ENCODE measurements at regions not wholly inside any gene's neighbourhood (a gene's known extent, or its start where the extent isn't known, plus 50 kb on each side); places are given as distances from the start of the nearest gene placed in this dataset.

DNA sequence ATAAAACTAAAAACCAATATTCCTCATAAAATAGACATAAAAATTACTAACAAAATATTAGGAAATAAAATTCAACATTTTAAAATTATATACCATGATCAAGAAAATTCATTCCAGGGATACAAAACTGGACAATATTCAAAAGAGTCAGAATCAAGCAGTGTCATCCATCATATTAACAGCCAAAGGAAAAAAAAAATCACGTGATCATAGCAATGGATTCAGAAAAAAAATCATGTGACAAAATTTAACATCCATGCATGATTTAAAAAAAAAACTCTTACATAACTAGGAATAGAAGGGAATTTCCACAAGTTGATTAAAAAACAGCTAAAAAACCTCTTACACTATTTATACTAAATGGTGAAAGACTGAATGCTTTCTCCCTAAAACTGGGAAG, 95.3 kb upstream of the USP47 start:
- Mint-ChIP-seq H3K36me3 (ENCODE audit: low read depth) (no peaks in the 10 kb centered on the region), H3K27ac (no peak overlapping the region), H3K9me3 (no peaks in the 10 kb centered on the region), H3K27me3 (peaks cover 26% of the 10 kb centered on the region), H3K4me1 (ENCODE audit: low read depth) (no peaks in the 10 kb centered on the region), H3K4me3 (no peak overlapping the region)
- Histone ChIP-seq H3K4me3 (ENCODE audit: low read length) (no peak overlapping the region), H3K4me1 (ENCODE audit: insufficient read depth, low read length) (no peaks in the 10 kb centered on the region), H3K27me3 (ENCODE audit: control insufficient read depth in 1 of 2, insufficient read depth in 2 of 2, low read length in 2 of 2) (peaks cover 0 to 4% of the 10 kb centered on the region in 2 experiments), H3K9me3 (ENCODE audit: control insufficient read depth in 1 of 2, insufficient read depth in 1 of 2, low read length in 2 of 2) (no peaks in the 10 kb centered on the region), H3K36me3 (ENCODE audit: insufficient read depth, low read length) (no peaks in the 10 kb centered on the region), H3K27ac (ENCODE audit: low read depth in 1 of 2, low read length in 2 of 2) (no peak overlapping the region)
- ATAC-seq (ENCODE audit: poor library complexity): no peak
- POLR2A ChIA-PET: no interaction called here
- DNase-seq: no peak
- intact Hi-C loops (cut with DNase I, micrococcal nuclease): no loop called here
- TF ChIP-seq, protein P1, sequence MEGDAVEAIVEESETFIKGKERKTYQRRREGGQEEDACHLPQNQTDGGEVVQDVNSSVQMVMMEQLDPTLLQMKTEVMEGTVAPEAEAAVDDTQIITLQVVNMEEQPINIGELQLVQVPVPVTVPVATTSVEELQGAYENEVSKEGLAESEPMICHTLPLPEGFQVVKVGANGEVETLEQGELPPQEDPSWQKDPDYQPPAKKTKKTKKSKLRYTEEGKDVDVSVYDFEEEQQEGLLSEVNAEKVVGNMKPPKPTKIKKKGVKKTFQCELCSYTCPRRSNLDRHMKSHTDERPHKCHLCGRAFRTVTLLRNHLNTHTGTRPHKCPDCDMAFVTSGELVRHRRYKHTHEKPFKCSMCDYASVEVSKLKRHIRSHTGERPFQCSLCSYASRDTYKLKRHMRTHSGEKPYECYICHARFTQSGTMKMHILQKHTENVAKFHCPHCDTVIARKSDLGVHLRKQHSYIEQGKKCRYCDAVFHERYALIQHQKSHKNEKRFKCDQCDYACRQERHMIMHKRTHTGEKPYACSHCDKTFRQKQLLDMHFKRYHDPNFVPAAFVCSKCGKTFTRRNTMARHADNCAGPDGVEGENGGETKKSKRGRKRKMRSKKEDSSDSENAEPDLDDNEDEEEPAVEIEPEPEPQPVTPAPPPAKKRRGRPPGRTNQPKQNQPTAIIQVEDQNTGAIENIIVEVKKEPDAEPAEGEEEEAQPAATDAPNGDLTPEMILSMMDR (IDR thresholded peaks at IDR 0.05): no peak
- CTCF ChIA-PET: no interaction called here

DNA sequence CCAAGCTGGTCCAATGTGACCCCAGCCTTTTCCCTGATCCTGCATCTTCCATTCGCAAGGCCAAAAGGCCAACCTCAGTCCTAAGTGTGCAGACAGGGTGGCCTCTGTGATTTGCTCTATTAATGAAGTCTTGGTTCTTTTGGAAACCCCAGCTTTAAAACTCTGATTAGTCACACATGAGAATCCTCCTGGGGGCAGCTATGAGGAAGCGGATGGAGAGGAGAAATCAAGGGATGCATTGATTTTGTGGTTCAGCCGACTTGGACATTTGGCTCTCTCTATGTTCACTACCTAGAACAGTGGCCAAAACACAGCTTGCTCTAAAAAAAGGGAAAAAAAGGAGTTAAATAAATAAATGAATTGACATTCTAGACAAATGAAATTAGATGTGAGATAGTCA, 98.6 kb upstream of the USP47 start:
- Mint-ChIP-seq H3K27ac (no peak overlapping the region), H3K36me3 (ENCODE audit: low read depth) (no peaks in the 10 kb centered on the region), H3K4me1 (ENCODE audit: low read depth) (no peaks in the 10 kb centered on the region), H3K4me3 (no peak overlapping the region), H3K27me3 (peaks cover 38% of the 10 kb centered on the region), H3K9me3 (no peaks in the 10 kb centered on the region)
- DNase-seq: no peak
- Histone ChIP-seq H3K27me3 (ENCODE audit: control insufficient read depth in 1 of 2, insufficient read depth in 2 of 2, low read length in 2 of 2) (peaks cover 6 to 12% of the 10 kb centered on the region in 2 experiments), H3K27ac (ENCODE audit: low read depth in 1 of 2, low read length in 2 of 2) (no peak overlapping the region), H3K36me3 (ENCODE audit: insufficient read depth, low read length) (no peaks in the 10 kb centered on the region), H3K4me1 (ENCODE audit: insufficient read depth, low read length) (no peaks in the 10 kb centered on the region), H3K4me3 (ENCODE audit: low read length) (no peak overlapping the region), H3K9me3 (ENCODE audit: control insufficient read depth in 1 of 2, insufficient read depth in 1 of 2, low read length in 2 of 2) (no peaks in the 10 kb centered on the region)
- ChIA-PET POLR2A (no interaction called here), CTCF (no interaction called here)
- ATAC-seq (ENCODE audit: poor library complexity): no peak
- TF ChIP-seq, protein P1 (IDR thresholded peaks at IDR 0.05): no peak
- intact Hi-C loops (cut with DNase I, micrococcal nuclease): no loop called here

DNA sequence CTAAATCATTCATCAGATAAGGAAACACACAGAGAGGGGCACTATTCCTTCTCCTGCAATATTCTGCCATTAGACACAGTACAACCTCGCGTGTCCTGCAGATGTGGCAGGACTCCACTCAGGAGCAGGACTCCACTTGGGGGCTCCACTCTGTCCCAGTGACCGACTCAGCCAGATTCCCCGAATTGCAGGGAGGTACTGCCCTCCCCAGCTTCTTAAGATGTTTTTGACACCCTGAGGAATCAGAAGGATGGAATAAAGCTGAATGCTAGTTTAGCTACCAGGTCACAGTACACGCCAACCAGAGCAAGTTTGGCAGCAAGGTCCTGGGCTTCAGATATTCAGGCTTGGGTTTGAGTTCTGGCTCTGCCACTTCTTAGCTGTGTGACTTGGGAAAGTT, 99.3 kb upstream of the USP47 start:
- CTCF ChIA-PET: no interaction called here
- TF ChIP-seq, protein P1 (IDR thresholded peaks at IDR 0.05): no peak
- POLR2A ChIA-PET: no interaction called here
- ATAC-seq (ENCODE audit: poor library complexity) (no peak), DNase-seq (no peak)
- no peaks in the 10 kb centered on the region for H3K36me3 Mint-ChIP-seq (ENCODE audit: low read depth)
- intact Hi-C loops (cut with DNase I, micrococcal nuclease): no loop called here
- H3K36me3 ChIP-seq (ENCODE audit: insufficient read depth, low read length): no peaks in the 10 kb centered on the region
- H3K4me3 Mint-ChIP-seq: no peak overlapping the region
- H3K27me3 ChIP-seq (ENCODE audit: control insufficient read depth in 1 of 2, insufficient read depth in 2 of 2, low read length in 2 of 2): peaks cover 6 to 12% of the 10 kb centered on the region in 2 experiments
- H3K4me3 ChIP-seq (ENCODE audit: low read length): no peak overlapping the region
- no peaks in the 10 kb centered on the region for H3K9me3 Mint-ChIP-seq
- no peaks in the 10 kb centered on the region for H3K9me3 ChIP-seq (ENCODE audit: control insufficient read depth in 1 of 2, insufficient read depth in 1 of 2, low read length in 2 of 2)
- no peaks in the 10 kb centered on the region for H3K4me1 ChIP-seq (ENCODE audit: insufficient read depth, low read length)
- no peak overlapping the region for H3K27ac Mint-ChIP-seq
- peaks cover 41% of the 10 kb centered on the region for H3K27me3 Mint-ChIP-seq
- H3K4me1 Mint-ChIP-seq (ENCODE audit: low read depth): no peaks in the 10 kb centered on the region
- no peak overlapping the region for H3K27ac ChIP-seq (ENCODE audit: low read depth in 1 of 2, low read length in 2 of 2)
